ENCODE measurements at regions not wholly inside any gene's neighbourhood (a gene's known extent, or its start where the extent isn't known, plus 50 kb on each side); places are given as distances from the start of the nearest gene placed in this dataset.
"Not testable (repeated sequence)": the region's sequence is repeated elsewhere in the genome, so short reads cannot be mapped to it uniquely, and the experiment has no call there.

DNA sequence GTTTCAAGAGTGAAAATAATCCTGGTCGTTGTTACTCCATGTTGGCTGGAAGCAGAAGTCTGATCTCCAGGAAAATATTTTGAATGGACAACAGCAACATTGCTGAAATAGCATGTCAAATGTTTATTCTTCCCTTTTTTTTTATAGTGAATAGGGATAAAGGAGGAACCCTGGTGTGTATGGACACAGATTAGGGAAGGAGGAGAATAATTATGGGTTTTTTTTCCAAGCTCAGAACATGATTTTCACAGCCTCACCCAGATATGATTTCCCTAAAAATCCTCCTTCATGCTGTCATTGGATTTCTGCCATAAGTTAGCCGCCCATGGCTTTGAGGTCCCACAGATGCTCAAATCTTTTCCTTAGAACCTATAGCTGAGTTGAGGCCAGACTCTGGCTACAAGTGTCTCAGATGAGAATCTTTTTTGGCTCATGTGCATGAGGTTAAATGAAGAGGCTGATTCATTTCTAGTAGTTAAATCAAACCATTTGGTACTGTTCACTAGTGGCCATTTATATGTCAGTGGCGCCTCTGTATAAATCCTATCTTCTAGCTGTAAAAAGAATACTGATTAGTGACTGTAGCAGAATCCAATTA, 65.5 kb upstream of the LIFR start:
- Mint-ChIP-seq H3K27ac (ENCODE audit: unreplicated experiment) (no peak overlapping the region), H3K36me3 (ENCODE audit: low read depth, unreplicated experiment) (no peaks in the 10 kb centered on the region), H3K27me3 (ENCODE audit: unreplicated experiment) (no peaks in the 10 kb centered on the region), H3K9me3 (ENCODE audit: unreplicated experiment) (peaks cover 6% of the 10 kb centered on the region), H3K4me1 (ENCODE audit: unreplicated experiment) (peaks cover 7% of the 10 kb centered on the region), H3K4me3 (ENCODE audit: unreplicated experiment) (no peak overlapping the region)
- TF ChIP-seq, protein P1, sequence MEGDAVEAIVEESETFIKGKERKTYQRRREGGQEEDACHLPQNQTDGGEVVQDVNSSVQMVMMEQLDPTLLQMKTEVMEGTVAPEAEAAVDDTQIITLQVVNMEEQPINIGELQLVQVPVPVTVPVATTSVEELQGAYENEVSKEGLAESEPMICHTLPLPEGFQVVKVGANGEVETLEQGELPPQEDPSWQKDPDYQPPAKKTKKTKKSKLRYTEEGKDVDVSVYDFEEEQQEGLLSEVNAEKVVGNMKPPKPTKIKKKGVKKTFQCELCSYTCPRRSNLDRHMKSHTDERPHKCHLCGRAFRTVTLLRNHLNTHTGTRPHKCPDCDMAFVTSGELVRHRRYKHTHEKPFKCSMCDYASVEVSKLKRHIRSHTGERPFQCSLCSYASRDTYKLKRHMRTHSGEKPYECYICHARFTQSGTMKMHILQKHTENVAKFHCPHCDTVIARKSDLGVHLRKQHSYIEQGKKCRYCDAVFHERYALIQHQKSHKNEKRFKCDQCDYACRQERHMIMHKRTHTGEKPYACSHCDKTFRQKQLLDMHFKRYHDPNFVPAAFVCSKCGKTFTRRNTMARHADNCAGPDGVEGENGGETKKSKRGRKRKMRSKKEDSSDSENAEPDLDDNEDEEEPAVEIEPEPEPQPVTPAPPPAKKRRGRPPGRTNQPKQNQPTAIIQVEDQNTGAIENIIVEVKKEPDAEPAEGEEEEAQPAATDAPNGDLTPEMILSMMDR (IDR thresholded peaks at IDR 0.05; ENCODE audit: unreplicated experiment), result no peak
- DNase-seq (ENCODE audit: low spot score), result no peak

DNA sequence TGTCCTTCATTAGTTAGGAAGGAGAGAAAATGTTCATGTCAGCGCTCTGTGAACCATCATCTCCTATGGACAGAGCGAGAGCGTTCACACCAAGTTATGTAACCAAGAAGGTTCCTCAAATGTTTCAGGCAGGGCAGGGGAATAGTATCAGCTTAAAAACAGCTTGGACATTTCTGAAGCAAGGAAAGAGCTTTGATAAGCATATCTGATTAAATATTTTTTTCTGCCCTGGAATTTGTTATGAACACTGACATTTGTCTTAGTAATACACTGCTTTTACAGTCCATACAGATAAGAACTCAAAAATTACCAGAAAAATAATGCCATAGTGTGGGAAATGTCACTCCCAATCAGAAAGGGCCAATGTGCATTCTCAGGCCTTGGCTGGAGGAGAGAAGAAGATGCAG, 66.3 kb upstream of the LIFR start:
- DNase-seq (ENCODE audit: low spot score), result no peak
- TF ChIP-seq, protein P1 (IDR thresholded peaks at IDR 0.05; ENCODE audit: unreplicated experiment), result no peak
- Mint-ChIP-seq H3K4me1 (ENCODE audit: unreplicated experiment) (peaks cover 7% of the 10 kb centered on the region), H3K4me3 (ENCODE audit: unreplicated experiment) (no peak overlapping the region), H3K27me3 (ENCODE audit: unreplicated experiment) (no peaks in the 10 kb centered on the region), H3K27ac (ENCODE audit: unreplicated experiment) (no peak overlapping the region), H3K9me3 (ENCODE audit: unreplicated experiment) (peaks cover 6% of the 10 kb centered on the region), H3K36me3 (ENCODE audit: low read depth, unreplicated experiment) (no peaks in the 10 kb centered on the region)

DNA sequence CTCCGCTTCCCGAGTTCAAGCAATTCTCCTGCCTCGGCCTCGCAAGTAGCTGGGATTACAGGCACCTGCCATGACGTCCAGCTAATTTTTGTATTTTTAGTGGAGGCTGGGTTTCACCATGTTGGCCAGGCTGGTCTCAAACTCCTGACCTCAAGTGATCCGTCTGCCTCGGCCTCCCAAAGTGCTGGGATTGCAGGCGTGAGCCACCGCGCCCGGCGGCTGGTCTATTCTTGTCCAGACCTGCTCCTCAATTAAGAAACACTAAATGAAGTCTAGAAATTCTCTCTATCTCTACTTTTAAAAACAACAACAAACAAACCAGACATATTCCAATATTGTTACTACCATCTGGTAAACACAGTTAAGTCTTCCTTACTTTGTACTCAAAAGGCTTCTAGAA, 68.1 kb upstream of the LIFR start:
- H3K27ac Mint-ChIP-seq (ENCODE audit: unreplicated experiment); H3K27me3 Mint-ChIP-seq (ENCODE audit: unreplicated experiment); DNase-seq (ENCODE audit: low spot score); H3K36me3 Mint-ChIP-seq (ENCODE audit: low read depth, unreplicated experiment); H3K9me3 Mint-ChIP-seq (ENCODE audit: unreplicated experiment); H3K4me1 Mint-ChIP-seq (ENCODE audit: unreplicated experiment); H3K4me3 Mint-ChIP-seq (ENCODE audit: unreplicated experiment): not testable (repeated sequence)

DNA sequence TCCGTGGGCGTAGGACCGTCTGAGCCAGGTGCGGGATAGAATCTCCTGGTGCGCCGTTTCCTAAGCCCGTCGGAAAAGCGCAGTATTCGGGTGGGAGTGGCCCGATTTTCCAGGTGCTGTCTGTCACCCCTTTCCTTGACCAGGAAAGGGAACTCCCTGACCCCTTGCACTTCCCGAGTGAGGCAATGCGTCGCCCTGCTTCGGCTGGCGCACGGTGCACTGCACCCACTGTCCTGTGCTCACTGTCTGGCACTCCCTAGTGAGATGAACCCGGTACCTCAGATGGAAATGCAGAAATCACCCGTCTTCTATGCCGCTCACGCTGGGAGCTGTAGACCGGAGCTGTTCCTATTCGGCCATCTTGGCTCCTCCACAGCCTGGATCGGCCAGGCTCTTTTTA, 74.9 kb upstream of the LIFR start:
- H3K36me3 Mint-ChIP-seq (ENCODE audit: low read depth, unreplicated experiment), result peaks cover 21% of the 10 kb centered on the region
- H3K4me1 Mint-ChIP-seq (ENCODE audit: unreplicated experiment); H3K4me3 Mint-ChIP-seq (ENCODE audit: unreplicated experiment); H3K27ac Mint-ChIP-seq (ENCODE audit: unreplicated experiment); DNase-seq (ENCODE audit: low spot score); H3K27me3 Mint-ChIP-seq (ENCODE audit: unreplicated experiment): not testable (repeated sequence)
- peaks cover 11% of the 10 kb centered on the region for H3K9me3 Mint-ChIP-seq (ENCODE audit: unreplicated experiment)

DNA sequence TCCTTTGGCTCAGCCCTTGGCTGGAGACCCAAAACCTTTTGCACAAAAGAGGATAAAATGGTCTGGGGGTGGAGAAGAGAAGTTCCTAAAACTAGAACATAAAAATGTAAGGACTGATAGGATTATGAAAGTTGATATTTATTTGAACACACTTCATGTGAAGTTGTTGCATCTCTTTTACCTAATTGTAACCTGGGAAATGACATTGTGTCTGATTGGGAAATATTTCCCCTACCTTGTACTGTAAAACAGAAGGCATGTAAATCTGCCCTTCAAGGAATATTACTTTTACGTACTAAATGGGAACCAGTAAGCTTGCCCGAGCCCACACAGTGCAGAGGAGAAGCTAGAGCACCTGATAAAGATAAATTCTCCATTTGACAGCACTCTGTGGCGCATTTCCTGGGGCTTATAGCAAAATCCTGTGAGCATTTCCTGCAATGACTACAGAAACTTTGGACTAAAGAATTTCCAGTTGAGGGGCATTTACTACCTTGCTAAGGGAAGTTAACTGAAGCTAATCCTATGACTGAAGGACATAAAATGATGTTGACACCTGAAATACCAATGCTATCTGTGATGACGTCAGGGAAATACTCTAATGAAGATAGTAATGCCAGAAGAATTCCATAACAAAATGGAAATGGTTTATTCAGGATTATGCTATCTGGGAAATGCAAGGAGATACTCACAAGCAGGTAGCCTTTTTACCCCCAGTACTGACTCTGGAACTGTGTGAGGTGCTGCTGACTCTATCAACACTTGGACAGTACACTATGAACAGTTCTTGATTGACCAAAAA, 78.3 kb upstream of the LIFR start:
- no peak for DNase-seq (ENCODE audit: low spot score)
- H3K27me3 Mint-ChIP-seq (ENCODE audit: unreplicated experiment), result peaks cover 7% of the 10 kb centered on the region
- H3K4me3 Mint-ChIP-seq (ENCODE audit: unreplicated experiment), result no peak overlapping the region
- H3K36me3 Mint-ChIP-seq (ENCODE audit: low read depth, unreplicated experiment), result peaks cover 21% of the 10 kb centered on the region
- H3K9me3 Mint-ChIP-seq (ENCODE audit: unreplicated experiment), result peaks cover 11% of the 10 kb centered on the region
- H3K4me1 Mint-ChIP-seq (ENCODE audit: unreplicated experiment), result peaks cover 8% of the 10 kb centered on the region
- TF ChIP-seq, protein P1 (IDR thresholded peaks at IDR 0.05; ENCODE audit: unreplicated experiment), result no peak
- no peak overlapping the region for H3K27ac Mint-ChIP-seq (ENCODE audit: unreplicated experiment)

DNA sequence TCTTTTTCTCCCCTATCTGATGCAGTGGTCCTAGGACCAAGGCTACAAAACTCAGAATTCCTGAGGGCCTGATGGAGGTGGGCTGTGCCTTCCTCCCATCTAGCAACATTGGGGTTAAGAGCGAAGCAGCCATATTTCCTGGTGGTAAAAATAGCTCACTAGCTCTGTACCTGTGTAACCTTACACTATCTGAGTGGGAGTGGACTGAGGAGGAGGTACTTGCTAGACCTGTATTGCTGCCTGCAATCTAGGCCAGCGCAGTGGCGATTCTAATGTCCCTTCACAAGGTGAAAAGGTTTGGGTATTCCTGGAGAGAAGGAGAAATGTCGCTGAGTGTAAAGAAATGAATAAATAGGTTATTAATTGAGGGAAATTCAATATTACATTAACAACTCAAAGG, 80.2 kb upstream of the LIFR start:
- peaks cover 4% of the 10 kb centered on the region for H3K27me3 Mint-ChIP-seq (ENCODE audit: unreplicated experiment)
- H3K27ac Mint-ChIP-seq (ENCODE audit: unreplicated experiment), result no peak overlapping the region
- peaks cover 16% of the 10 kb centered on the region for H3K36me3 Mint-ChIP-seq (ENCODE audit: low read depth, unreplicated experiment)
- H3K4me3 Mint-ChIP-seq (ENCODE audit: unreplicated experiment), result no peak overlapping the region
- H3K9me3 Mint-ChIP-seq (ENCODE audit: unreplicated experiment), result peaks cover 10% of the 10 kb centered on the region
- H3K4me1 Mint-ChIP-seq (ENCODE audit: unreplicated experiment), result peaks cover 8% of the 10 kb centered on the region
- TF ChIP-seq, protein P1 (IDR thresholded peaks at IDR 0.05; ENCODE audit: unreplicated experiment), result no peak
- no peak for DNase-seq (ENCODE audit: low spot score)

Data from endothelial cell (in vitro differentiated cells).